ENCODE measurements at regions not wholly inside any gene's neighbourhood (a gene's known extent, or its start where the extent isn't known, plus 50 kb on each side); places are given as distances from the start of the nearest gene placed in this dataset.

- Histone ChIP-seq H3K27me3 (ENCODE audit: control insufficient read depth, insufficient read depth, low read length) (no peaks in the 10 kb centered on the region), H3K27ac (ENCODE audit: low read length) (no peak overlapping the region; the same call in 1 of the 2 replicates), H3K9me3 (ENCODE audit: control insufficient read depth, insufficient read depth, low read depth, low read length) (no peaks in the 10 kb centered on the region), H3K4me1 (ENCODE audit: control insufficient read depth, insufficient read depth, low read length) (no peaks in the 10 kb centered on the region), H3K36me3 (ENCODE audit: control insufficient read depth, insufficient read depth, low read length) (no peaks in the 10 kb centered on the region), H3K4me3 (ENCODE audit: low read depth in 2 of 2, low read length in 2 of 2) (no peak overlapping the region)
- POLR2A ChIA-PET = no interaction called here
- DNase-seq (ENCODE audit: low read depth, low spot score) (no peak), ATAC-seq (no peak)
- BruUV-seq (replicated peaks) = no TSS peak
- TF ChIP-seq POLR2AphosphoS5 (IDR thresholded peaks at IDR 0.05; ENCODE audit: low read depth, low read length) = no peak
- TF ChIP-seq CTCF (IDR thresholded peaks at IDR 0.05) = no peak
- no peak for TF ChIP-seq REST (IDR thresholded peaks at IDR 0.05; ENCODE audit: insufficient read depth in 1 of 2, low read depth in 2 of 2, low read length in 1 of 2)
- no peak for TF ChIP-seq TCF7L2 (IDR thresholded peaks at IDR 0.05; ENCODE audit: low read depth, low read length)
- no peak for TF ChIP-seq SIN3A (IDR thresholded peaks at IDR 0.05; ENCODE audit: borderline replicate concordance, insufficient read depth, low read depth, low read length)
- in situ Hi-C loops (cut with HindIII; ENCODE audit: low pct_unique_long_range_greater_than_20kb, low sequenced_read_pairs) (no loop called here), intact Hi-C loops (cut with micrococcal nuclease; ENCODE audit: unreplicated experiment) (no loop called here)
- CTCF ChIA-PET = no interaction called here
Observed at GRCh38 chr2:226411205-226411604, 388.4 kb downstream of the IRS1 start.

- no peak for TF ChIP-seq SIN3A (IDR thresholded peaks at IDR 0.05; ENCODE audit: borderline replicate concordance, insufficient read depth, low read depth, low read length)
- TF ChIP-seq TCF7L2 (IDR thresholded peaks at IDR 0.05; ENCODE audit: low read depth, low read length) = no peak
- TF ChIP-seq POLR2AphosphoS5 (IDR thresholded peaks at IDR 0.05; ENCODE audit: low read depth, low read length) = no peak
- no peak for TF ChIP-seq CTCF (IDR thresholded peaks at IDR 0.05)
- no peak for TF ChIP-seq REST (IDR thresholded peaks at IDR 0.05; ENCODE audit: insufficient read depth in 1 of 2, low read depth in 2 of 2, low read length in 1 of 2)
- no peaks in the 10 kb centered on the region for H3K27me3 ChIP-seq (ENCODE audit: control insufficient read depth, insufficient read depth, low read length)
- BruUV-seq (replicated peaks) = no TSS peak
- H3K27ac ChIP-seq (ENCODE audit: low read length) = no peak overlapping the region
- in situ Hi-C loops (cut with HindIII; ENCODE audit: low pct_unique_long_range_greater_than_20kb, low sequenced_read_pairs) = no loop called here
- ChIA-PET CTCF (no interaction called here), POLR2A (no interaction called here)
- intact Hi-C loops (cut with micrococcal nuclease; ENCODE audit: unreplicated experiment) = no loop called here
- DNase-seq (ENCODE audit: low read depth, low spot score) (no peak), ATAC-seq (no peak)
- H3K9me3 ChIP-seq (ENCODE audit: control insufficient read depth, insufficient read depth, low read depth, low read length) = no peaks in the 10 kb centered on the region
- H3K4me1 ChIP-seq (ENCODE audit: control insufficient read depth, insufficient read depth, low read length) = no peaks in the 10 kb centered on the region
- H3K36me3 ChIP-seq (ENCODE audit: control insufficient read depth, insufficient read depth, low read length) = no peaks in the 10 kb centered on the region
- no peak overlapping the region for H3K4me3 ChIP-seq (ENCODE audit: low read depth in 2 of 2, low read length in 2 of 2)
Observed at GRCh38 chr2:226410247-226410835, 389.3 kb downstream of the IRS1 start.

All from Panc1 (cell line).